ENCODE measurements at regions not wholly inside any gene's neighbourhood (a gene's known extent, or its start where the extent isn't known, plus 50 kb on each side); places are given as distances from the start of the nearest gene placed in this dataset.

DNA sequence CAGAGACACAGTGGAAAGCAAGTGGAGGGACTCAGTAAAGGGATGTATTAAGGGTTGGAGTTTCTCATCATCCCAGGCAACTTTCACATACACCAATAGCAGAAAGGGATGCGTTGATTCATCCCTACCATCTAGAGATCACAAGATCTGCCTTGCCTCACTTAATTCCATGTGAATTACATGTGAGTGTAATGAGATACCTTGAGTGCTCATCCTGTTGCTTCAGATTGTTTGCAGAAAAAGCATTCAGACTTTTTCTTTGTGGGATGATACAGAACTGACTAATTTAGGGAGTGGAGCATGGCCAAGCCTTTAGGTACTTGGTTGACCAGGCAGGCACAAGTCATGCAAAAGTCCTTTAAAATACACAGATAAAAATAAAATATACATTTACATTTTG, 124.8 kb upstream of the SLIT2 start:
- H4K20me1 ChIP-seq (ENCODE audit: insufficient read depth, low read length) = no peaks in the 10 kb centered on the region
- H3K27ac ChIP-seq (ENCODE audit: low read depth in 1 of 2, low read length in 2 of 2) = no peak overlapping the region
- H3K4me3 ChIP-seq (replicated peaks in 1 of 3; ENCODE audit: low read depth in 2 of 3, low read length in 3 of 3) = no peak overlapping the region
- H3K36me3 ChIP-seq (replicated peaks in 1 of 2; ENCODE audit: control insufficient read depth in 1 of 2, insufficient read depth in 2 of 2, low read length in 2 of 2) = no peaks in the 10 kb centered on the region
- Mint-ChIP-seq H3K27ac (no peak overlapping the region), H3K36me3 (no peaks in the 10 kb centered on the region), H3K9me3 (peaks cover 0 to 4% (median 0%) of the 10 kb centered on the region in 7 donors), H3K4me3 (no peak overlapping the region), H3K4me1 (no peaks in the 10 kb centered on the region), H3K27me3 (ENCODE audit: low read depth in 3 of 3) (peaks cover 3 to 4% (median 3%) of the 10 kb centered on the region in 3 donors)
- no peak overlapping the region for H2AFZ ChIP-seq (ENCODE audit: insufficient read depth, low read depth, low read length, poor library complexity, severe bottlenecking)
- no peaks in the 10 kb centered on the region for H3K4me1 ChIP-seq (ENCODE audit: control insufficient read depth in 1 of 2, insufficient read depth in 2 of 2, low read length in 2 of 2)
- intact Hi-C loops (cut with micrococcal nuclease) = no loop called here
- DNase-seq = no peak
- H3K9me3 ChIP-seq (replicated peaks in 1 of 2; ENCODE audit: control insufficient read depth in 1 of 2, insufficient read depth in 1 of 2, low read length in 2 of 2) = no peaks in the 10 kb centered on the region
- H3K27me3 ChIP-seq (ENCODE audit: control insufficient read depth in 2 of 2, insufficient read depth in 2 of 2, low read length in 2 of 2) = no peaks in the 10 kb centered on the region
- no peak overlapping the region for H3K9ac ChIP-seq (ENCODE audit: insufficient read depth, low read length, poor library complexity, severe bottlenecking)
- no peak overlapping the region for H3K4me2 ChIP-seq (replicated peaks; ENCODE audit: extremely low read depth, low read length, poor library complexity, severe bottlenecking)
- WGBS (ENCODE audit: insufficient coverage) = no CpG with 5 or more reads among the region's 1 CpG
- H3K79me2 ChIP-seq (ENCODE audit: insufficient read depth, low read length) = no peaks in the 10 kb centered on the region
- TF ChIP-seq, protein P1, sequence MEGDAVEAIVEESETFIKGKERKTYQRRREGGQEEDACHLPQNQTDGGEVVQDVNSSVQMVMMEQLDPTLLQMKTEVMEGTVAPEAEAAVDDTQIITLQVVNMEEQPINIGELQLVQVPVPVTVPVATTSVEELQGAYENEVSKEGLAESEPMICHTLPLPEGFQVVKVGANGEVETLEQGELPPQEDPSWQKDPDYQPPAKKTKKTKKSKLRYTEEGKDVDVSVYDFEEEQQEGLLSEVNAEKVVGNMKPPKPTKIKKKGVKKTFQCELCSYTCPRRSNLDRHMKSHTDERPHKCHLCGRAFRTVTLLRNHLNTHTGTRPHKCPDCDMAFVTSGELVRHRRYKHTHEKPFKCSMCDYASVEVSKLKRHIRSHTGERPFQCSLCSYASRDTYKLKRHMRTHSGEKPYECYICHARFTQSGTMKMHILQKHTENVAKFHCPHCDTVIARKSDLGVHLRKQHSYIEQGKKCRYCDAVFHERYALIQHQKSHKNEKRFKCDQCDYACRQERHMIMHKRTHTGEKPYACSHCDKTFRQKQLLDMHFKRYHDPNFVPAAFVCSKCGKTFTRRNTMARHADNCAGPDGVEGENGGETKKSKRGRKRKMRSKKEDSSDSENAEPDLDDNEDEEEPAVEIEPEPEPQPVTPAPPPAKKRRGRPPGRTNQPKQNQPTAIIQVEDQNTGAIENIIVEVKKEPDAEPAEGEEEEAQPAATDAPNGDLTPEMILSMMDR (IDR thresholded peaks at IDR 0.05) = no peak

DNA sequence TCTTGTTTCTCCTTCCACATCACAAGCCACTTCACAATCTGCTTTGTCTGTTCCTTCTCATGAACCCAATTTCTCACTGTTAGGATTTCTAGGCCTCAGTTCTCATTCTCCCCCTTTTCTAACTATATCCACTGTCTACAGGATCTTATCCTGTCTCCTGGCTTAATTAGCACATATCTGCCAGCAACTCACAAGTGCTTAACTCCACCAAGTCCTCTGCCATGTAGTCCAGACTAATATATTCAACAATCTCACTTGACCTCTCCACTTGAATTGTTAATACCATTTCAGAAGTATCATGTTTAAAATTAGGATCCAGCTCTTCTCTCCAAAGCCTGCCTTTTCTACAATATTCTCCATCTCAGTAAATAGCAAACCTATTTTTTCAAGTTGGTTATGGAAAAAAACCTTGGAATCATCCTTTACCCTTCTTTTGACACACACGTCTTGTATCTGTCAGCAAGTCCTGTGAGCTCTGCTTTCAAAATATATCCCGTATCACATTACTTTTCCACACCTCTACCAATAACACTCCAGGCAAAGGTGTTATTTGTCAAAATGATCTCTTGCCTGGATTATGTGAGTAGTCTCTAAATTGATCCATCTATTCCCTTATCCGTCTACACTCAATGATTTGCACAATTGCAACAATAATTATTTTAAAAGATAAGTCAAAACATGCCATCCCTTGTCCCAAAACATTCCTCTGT, 127.2 kb upstream of the SLIT2 start:
- no peak overlapping the region for H3K4me2 ChIP-seq (replicated peaks; ENCODE audit: extremely low read depth, low read length, poor library complexity, severe bottlenecking)
- no peaks in the 10 kb centered on the region for H3K27me3 ChIP-seq (ENCODE audit: control insufficient read depth in 2 of 2, insufficient read depth in 2 of 2, low read length in 2 of 2)
- no peaks in the 10 kb centered on the region for H4K20me1 ChIP-seq (ENCODE audit: insufficient read depth, low read length)
- no peak overlapping the region for H3K27ac ChIP-seq (ENCODE audit: low read depth in 1 of 2, low read length in 2 of 2)
- no peak overlapping the region for H3K4me3 ChIP-seq (replicated peaks in 1 of 3; ENCODE audit: low read depth in 2 of 3, low read length in 3 of 3)
- H3K4me1 Mint-ChIP-seq = no peaks in the 10 kb centered on the region
- peaks cover 0 to under 1% (median 0%) of the 10 kb centered on the region in 3 donors for H3K27me3 Mint-ChIP-seq (ENCODE audit: low read depth in 3 of 3)
- no peaks in the 10 kb centered on the region for H3K9me3 ChIP-seq (replicated peaks in 1 of 2; ENCODE audit: control insufficient read depth in 1 of 2, insufficient read depth in 1 of 2, low read length in 2 of 2)
- intact Hi-C loops (cut with micrococcal nuclease) = no loop called here
- H3K36me3 Mint-ChIP-seq = no peaks in the 10 kb centered on the region
- no peak overlapping the region for H3K27ac Mint-ChIP-seq
- H3K36me3 ChIP-seq (replicated peaks in 1 of 2; ENCODE audit: control insufficient read depth in 1 of 2, insufficient read depth in 2 of 2, low read length in 2 of 2) = no peaks in the 10 kb centered on the region
- no peak overlapping the region for H3K4me3 Mint-ChIP-seq
- H3K79me2 ChIP-seq (ENCODE audit: insufficient read depth, low read length) = no peaks in the 10 kb centered on the region
- WGBS (ENCODE audit: insufficient coverage) = no CpG with 5 or more reads among the region's 3 CpGs
- no peaks in the 10 kb centered on the region for H3K4me1 ChIP-seq (ENCODE audit: control insufficient read depth in 1 of 2, insufficient read depth in 2 of 2, low read length in 2 of 2)
- TF ChIP-seq, protein P1 (IDR thresholded peaks at IDR 0.05) = no peak
- H3K9me3 Mint-ChIP-seq = peaks cover 0 to 4% (median 0%) of the 10 kb centered on the region in 7 donors
- H2AFZ ChIP-seq (ENCODE audit: insufficient read depth, low read depth, low read length, poor library complexity, severe bottlenecking) = no peak overlapping the region
- H3K9ac ChIP-seq (ENCODE audit: insufficient read depth, low read length, poor library complexity, severe bottlenecking) = no peak overlapping the region
- no peak for DNase-seq
